Peyer's patch (tissue), 4 donors: ENCODE measurements at regions not wholly inside any gene's neighbourhood (a gene's known extent, or its start where the extent isn't known, plus 50 kb on each side); places are given as distances from the start of the nearest gene placed in this dataset.

ENCODE experiments used
- DNase-seq, 3 donors: peaks; one replicate each; pipeline ENCODE4 v3.0.0-alpha.2; 2017 to 2019
- H3K27ac ChIP-seq, 4 donors: fragments of 200-600 bp; sonication (generic); one replicate each; pipeline ENCODE4 v1.5.1; 2016 to 2019
- H3K27me3 ChIP-seq, 2 donors: fragments of 200-600 bp; sonication (generic); one replicate each; pipeline ENCODE4 v1.5.1; 2019
- H3K36me3 ChIP-seq, 3 donors: fragments of 200-600 bp; sonication (generic); one replicate each; pipeline ENCODE4 v1.5.1; 2016 to 2019
- H3K4me1 ChIP-seq, 4 donors: fragments of 200-600 bp; sonication (generic); one replicate each; pipeline ENCODE4 v1.5.1; 2016 to 2019
- H3K4me3 ChIP-seq, 4 donors: fragments of 200-600 bp; sonication (generic); 1 replicate in 3 of 4; 2 replicates in 1 of 4; pipeline ENCODE4 v1.5.1; 2016 to 2019; ENCODE audit warnings: mild to moderate bottlenecking in 1 of 4
- H3K9me3 ChIP-seq, 4 donors: fragments of 200-600 bp; sonication (generic); one replicate each; pipeline ENCODE4 v1.5.1; 2016 to 2019; ENCODE audit warnings: mild to moderate bottlenecking in 1 of 4
- CTCF ChIP-seq, 6 experiments: fragments of 450-650 bp in 4 of 6; fragments of 200-600 bp in 2 of 6; sonication (generic) in 1 of 6; IDR thresholded peaks; one replicate each; pipeline ENCODE4 v1.5.1; 2017 to 2019; ENCODE audit warnings: antibody characterized with exemption in 6 of 6, mild to moderate bottlenecking in 3 of 6, moderate library complexity in 1 of 6
- POLR2A ChIP-seq, 2 donors: fragments of 450-650 bp; IDR thresholded peaks; one replicate each; pipeline ENCODE4 v1.5.1; 2017; ENCODE audit warnings: antibody characterized with exemption in 2 of 2, mild to moderate bottlenecking in 2 of 2, moderate library complexity in 2 of 2

DNA sequence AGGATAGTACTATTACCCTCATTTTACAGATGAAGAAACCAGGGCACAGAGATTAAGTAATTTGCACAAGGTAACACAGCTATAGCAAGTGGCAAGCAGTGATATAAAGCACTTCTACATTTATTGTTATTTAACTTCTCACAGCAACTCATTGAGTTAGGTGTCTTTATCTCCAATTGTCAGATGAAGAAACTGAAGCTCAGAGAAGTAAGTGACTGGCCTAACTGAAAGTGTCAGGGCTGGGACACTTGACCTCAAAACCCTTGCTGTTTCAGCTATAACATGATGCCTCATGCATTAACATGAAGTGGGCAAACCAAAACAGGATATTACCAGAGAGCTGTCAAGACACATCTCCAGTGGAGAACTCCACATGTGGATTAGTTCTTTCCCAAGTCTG is 65.8 kb upstream of the LEKR1 start:
- no peaks in the 10 kb centered on the region for H3K4me1 ChIP-seq
- DNase-seq, result no peak
- no peaks in the 10 kb centered on the region for H3K27me3 ChIP-seq
- no peak overlapping the region for H3K4me3 ChIP-seq
- H3K36me3 ChIP-seq, result no peaks in the 10 kb centered on the region
- H3K9me3 ChIP-seq, result no peaks in the 10 kb centered on the region
- TF ChIP-seq CTCF (IDR thresholded peaks at IDR 0.05), result no peak
- TF ChIP-seq POLR2A (IDR thresholded peaks at IDR 0.05), result no peak
- no peak overlapping the region for H3K27ac ChIP-seq

DNA sequence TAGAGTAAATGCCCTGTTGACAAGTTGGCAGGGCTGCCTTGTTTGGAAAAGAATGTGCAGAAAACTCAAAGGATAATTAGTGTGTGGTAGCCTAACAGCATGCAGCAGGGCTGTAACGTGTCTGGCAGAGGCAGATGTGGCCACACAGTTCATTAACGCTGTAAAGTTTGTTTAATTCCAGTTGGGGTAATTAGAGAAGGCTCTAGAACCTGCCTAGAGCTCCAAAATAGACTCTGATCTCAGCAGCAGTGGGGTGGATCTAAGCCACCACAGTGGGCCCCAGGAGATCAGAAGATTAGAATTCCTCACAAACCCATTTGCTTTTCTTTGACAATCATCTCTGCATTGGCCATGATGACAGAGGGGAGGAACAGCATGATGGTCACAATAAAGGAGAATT is 65.1 kb upstream of the LEKR1 start:
- no peak overlapping the region for H3K27ac ChIP-seq
- H3K4me1 ChIP-seq, result no peaks in the 10 kb centered on the region
- no peaks in the 10 kb centered on the region for H3K9me3 ChIP-seq
- H3K36me3 ChIP-seq, result no peaks in the 10 kb centered on the region
- no peak overlapping the region for H3K4me3 ChIP-seq
- H3K27me3 ChIP-seq, result no peaks in the 10 kb centered on the region
- no peak for DNase-seq
- TF ChIP-seq CTCF (IDR thresholded peaks at IDR 0.05) (no peak), POLR2A (IDR thresholded peaks at IDR 0.05) (no peak)

DNA sequence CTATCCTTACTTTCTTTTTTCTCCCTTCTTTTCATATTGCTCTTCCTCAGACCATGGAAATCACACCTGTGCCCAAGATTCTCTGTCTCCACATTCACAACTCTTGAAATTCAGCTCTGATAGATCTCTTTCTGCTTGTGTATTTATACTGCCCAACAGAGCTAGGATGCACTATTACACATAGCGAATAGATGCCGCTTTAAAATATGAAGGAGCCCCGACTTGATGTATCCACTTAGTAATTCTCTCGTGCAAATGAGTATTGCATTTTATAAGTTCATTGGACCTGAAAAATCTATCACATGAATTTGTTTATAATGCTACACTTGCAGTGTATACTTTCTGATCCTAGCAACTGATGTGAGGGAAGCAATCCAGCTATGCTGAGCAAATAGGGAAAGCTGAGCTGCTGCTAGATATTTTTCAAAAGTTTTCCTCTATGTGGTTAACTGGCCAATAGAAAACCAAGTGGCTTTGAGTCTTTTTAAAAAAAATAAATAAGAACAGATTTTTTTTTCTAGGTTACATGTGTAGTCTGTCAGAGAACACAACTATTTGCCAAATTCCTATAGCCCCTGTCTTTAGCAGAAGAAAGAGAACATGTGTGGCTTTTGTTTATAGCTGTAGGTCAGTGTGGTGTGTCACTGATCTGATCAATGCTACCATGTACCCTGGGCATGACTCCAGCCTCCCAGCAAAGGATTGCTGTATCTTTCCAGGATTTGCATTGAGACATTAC is 64.3 kb upstream of the LEKR1 start:
- no peak for DNase-seq
- Histone ChIP-seq H3K4me1 (no peaks in the 10 kb centered on the region), H3K27ac (no peak overlapping the region), H3K27me3 (no peaks in the 10 kb centered on the region), H3K36me3 (no peaks in the 10 kb centered on the region), H3K9me3 (no peaks in the 10 kb centered on the region), H3K4me3 (no peak overlapping the region)
- TF ChIP-seq POLR2A (IDR thresholded peaks at IDR 0.05) (no peak), CTCF (IDR thresholded peaks at IDR 0.05) (peak in 1 of 6 experiments; percentile 5)

- H3K27me3 ChIP-seq, result no peaks in the 10 kb centered on the region
- TF ChIP-seq CTCF (IDR thresholded peaks at IDR 0.05) (no peak), POLR2A (IDR thresholded peaks at IDR 0.05) (no peak)
- H3K4me1 ChIP-seq, result no peaks in the 10 kb centered on the region
- no peak overlapping the region for H3K4me3 ChIP-seq
- no peak overlapping the region for H3K27ac ChIP-seq
- no peaks in the 10 kb centered on the region for H3K36me3 ChIP-seq
- H3K9me3 ChIP-seq, result no peaks in the 10 kb centered on the region
- no peak for DNase-seq
Observed at GRCh38 chr3:156762631-156763185, 63.4 kb upstream of the LEKR1 start.

GRCh38 chr3:156763386-156763785 is 62.8 kb upstream of the LEKR1 start:
- DNase-seq, result no peak
- Histone ChIP-seq H3K4me3 (no peak overlapping the region), H3K27me3 (no peaks in the 10 kb centered on the region), H3K9me3 (no peaks in the 10 kb centered on the region), H3K4me1 (no peaks in the 10 kb centered on the region), H3K36me3 (no peaks in the 10 kb centered on the region), H3K27ac (no peak overlapping the region)
- TF ChIP-seq POLR2A (IDR thresholded peaks at IDR 0.05) (no peak), CTCF (IDR thresholded peaks at IDR 0.05) (no peak)
